ENCODE measurements at regions not wholly inside any gene's neighbourhood (a gene's known extent, or its start where the extent isn't known, plus 50 kb on each side); places are given as distances from the start of the nearest gene placed in this dataset.

DNA sequence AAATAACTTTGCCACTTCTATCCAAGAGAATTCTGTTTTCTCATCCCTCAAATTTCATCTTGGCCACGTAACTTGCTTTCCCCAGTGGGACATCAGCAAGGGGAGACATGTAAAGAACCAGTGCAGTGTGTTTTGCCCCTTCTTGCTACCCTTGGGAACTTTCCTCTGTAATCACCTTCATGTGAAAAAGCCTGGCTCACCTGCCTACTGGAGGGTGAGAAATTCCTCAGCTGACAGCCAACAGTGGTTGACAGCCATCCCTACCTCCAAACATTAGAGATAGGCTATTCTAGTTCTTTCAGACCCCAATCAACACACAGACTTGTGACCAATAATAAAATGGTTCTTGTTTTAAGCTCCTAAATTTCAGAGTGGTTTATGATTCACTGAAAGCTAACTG lies 333.9 kb upstream of the TBC1D5 start (continued):
- TF ChIP-seq SIN3A (conservative IDR thresholded peaks at IDR 0.05 in 1 of 2, IDR thresholded peaks at IDR 0.05 in 1 of 2; ENCODE audit: low read depth in 1 of 2, low read length in 2 of 2), result no peak
- TF ChIP-seq JUND (IDR thresholded peaks at IDR 0.05; ENCODE audit: low read length), result no peak
- no peak for TF ChIP-seq NRF1 (IDR thresholded peaks at IDR 0.05; ENCODE audit: low read depth, low read length)

All from H1 (cell line).